ENCODE measurements at regions not wholly inside any gene's neighbourhood (a gene's known extent, or its start where the extent isn't known, plus 50 kb on each side); places are given as distances from the start of the nearest gene placed in this dataset.
A peak's percentile ranks its signal among the peaks of the same experiment; 100 is the strongest.

- DNase-seq: no peak
- Mint-ChIP-seq H3K4me3 (no peak overlapping the region), H3K4me1 (no peaks in the 10 kb centered on the region), H3K27me3 (no peaks in the 10 kb centered on the region), H3K27ac (no peak overlapping the region), H3K9me3 (no peaks in the 10 kb centered on the region)
- no peak for ATAC-seq
Measured at GRCh38 chr13:79806821-79807220, 325.9 kb downstream of the NDFIP2 start.

GRCh38 chr13:79805317-79805716, 324.4 kb downstream of the NDFIP2 start:
- Mint-ChIP-seq H3K27ac (no peak overlapping the region), H3K9me3 (no peaks in the 10 kb centered on the region), H3K4me1 (no peaks in the 10 kb centered on the region), H3K4me3 (no peak overlapping the region), H3K27me3 (no peaks in the 10 kb centered on the region)
- no peak for DNase-seq
- no peak for ATAC-seq

GRCh38 chr13:79803989-79804388, 323.0 kb downstream of the NDFIP2 start:
- no peaks in the 10 kb centered on the region for H3K9me3 Mint-ChIP-seq
- no peak for ATAC-seq
- no peaks in the 10 kb centered on the region for H3K27me3 Mint-ChIP-seq
- DNase-seq: no peak
- no peaks in the 10 kb centered on the region for H3K4me1 Mint-ChIP-seq
- H3K4me3 Mint-ChIP-seq: no peak overlapping the region
- no peak overlapping the region for H3K27ac Mint-ChIP-seq

- H3K27ac Mint-ChIP-seq: no peak overlapping the region
Measured at GRCh38 chr13:79803296-79803695, 322.3 kb downstream of the NDFIP2 start.

GRCh38 chr13:79802389-79803085, 321.6 kb downstream of the NDFIP2 start:
- Mint-ChIP-seq H3K4me1 (no peaks in the 10 kb centered on the region), H3K27ac (no peak overlapping the region), H3K9me3 (no peaks in the 10 kb centered on the region), H3K27me3 (no peaks in the 10 kb centered on the region), H3K4me3 (no peak overlapping the region)
- no peak for ATAC-seq
- no peak for DNase-seq

More at GRCh38 chr13:79803296-79803695, 322.3 kb downstream of the NDFIP2 start:
- H3K4me1 Mint-ChIP-seq: no peaks in the 10 kb centered on the region
- H3K27me3 Mint-ChIP-seq: no peaks in the 10 kb centered on the region
- H3K9me3 Mint-ChIP-seq: no peaks in the 10 kb centered on the region
- no peak for DNase-seq
- no peak for ATAC-seq
- no peak overlapping the region for H3K4me3 Mint-ChIP-seq

GRCh38 chr13:79799059-79799867, 318.3 kb downstream of the NDFIP2 start:
- no peak for DNase-seq
- H3K4me3 Mint-ChIP-seq: no peak overlapping the region
- ATAC-seq: no peak
- H3K9me3 Mint-ChIP-seq: no peaks in the 10 kb centered on the region
- no peak overlapping the region for H3K27ac Mint-ChIP-seq
- H3K27me3 Mint-ChIP-seq: no peaks in the 10 kb centered on the region
- H3K4me1 Mint-ChIP-seq: no peaks in the 10 kb centered on the region

GRCh38 chr13:79796136-79796535, 315.2 kb downstream of the NDFIP2 start:
- H3K4me3 Mint-ChIP-seq: no peak overlapping the region
- no peaks in the 10 kb centered on the region for H3K27me3 Mint-ChIP-seq
- no peak for ATAC-seq
- no peaks in the 10 kb centered on the region for H3K9me3 Mint-ChIP-seq
- H3K27ac Mint-ChIP-seq: no peak overlapping the region
- no peak for DNase-seq
- no peaks in the 10 kb centered on the region for H3K4me1 Mint-ChIP-seq

- ATAC-seq (no peak), DNase-seq (no peak)
- no peaks in the 10 kb centered on the region for H3K27me3 Mint-ChIP-seq
Measured at GRCh38 chr13:79794931-79795330, 314.0 kb downstream of the NDFIP2 start.

GRCh38 chr13:79792716-79793115, 311.8 kb downstream of the NDFIP2 start:
- DNase-seq: no peak
- no peak for ATAC-seq
- Mint-ChIP-seq H3K9me3 (no peaks in the 10 kb centered on the region), H3K4me3 (no peak overlapping the region), H3K4me1 (no peaks in the 10 kb centered on the region), H3K27ac (no peak overlapping the region), H3K27me3 (no peaks in the 10 kb centered on the region)

More at GRCh38 chr13:79794931-79795330, 314.0 kb downstream of the NDFIP2 start:
- Mint-ChIP-seq H3K9me3 (no peaks in the 10 kb centered on the region), H3K4me3 (no peak overlapping the region), H3K27ac (no peak overlapping the region), H3K4me1 (no peaks in the 10 kb centered on the region)

GRCh38 chr13:79791471-79792042, 310.6 kb downstream of the NDFIP2 start:
- Mint-ChIP-seq H3K27ac (no peak overlapping the region), H3K9me3 (no peaks in the 10 kb centered on the region), H3K4me1 (no peaks in the 10 kb centered on the region), H3K27me3 (no peaks in the 10 kb centered on the region), H3K4me3 (no peak overlapping the region)
- no peak for DNase-seq
- peak; percentile 29 for ATAC-seq

GRCh38 chr13:79786176-79786575, 305.2 kb downstream of the NDFIP2 start:
- H3K27me3 Mint-ChIP-seq: no peaks in the 10 kb centered on the region
- ATAC-seq (no peak), DNase-seq (no peak)
- H3K27ac Mint-ChIP-seq: no peak overlapping the region
- H3K4me3 Mint-ChIP-seq: no peak overlapping the region
- H3K9me3 Mint-ChIP-seq: no peaks in the 10 kb centered on the region
- H3K4me1 Mint-ChIP-seq: no peaks in the 10 kb centered on the region

- no peak overlapping the region for H3K27ac Mint-ChIP-seq
- no peaks in the 10 kb centered on the region for H3K4me1 Mint-ChIP-seq
- no peak for DNase-seq
- no peak for ATAC-seq
- no peaks in the 10 kb centered on the region for H3K27me3 Mint-ChIP-seq
- no peaks in the 10 kb centered on the region for H3K9me3 Mint-ChIP-seq
- H3K4me3 Mint-ChIP-seq: no peak overlapping the region
Measured at GRCh38 chr13:79782541-79783205, 301.7 kb downstream of the NDFIP2 start.

GRCh38 chr13:79781829-79782540, 301.0 kb downstream of the NDFIP2 start:
- no peak overlapping the region for H3K4me3 Mint-ChIP-seq
- DNase-seq (no peak), ATAC-seq (no peak)
- H3K27ac Mint-ChIP-seq: no peak overlapping the region
- no peaks in the 10 kb centered on the region for H3K4me1 Mint-ChIP-seq
- H3K9me3 Mint-ChIP-seq: no peaks in the 10 kb centered on the region
- no peaks in the 10 kb centered on the region for H3K27me3 Mint-ChIP-seq

- no peaks in the 10 kb centered on the region for H3K27me3 Mint-ChIP-seq
- H3K4me1 Mint-ChIP-seq: no peaks in the 10 kb centered on the region
- H3K27ac Mint-ChIP-seq: no peak overlapping the region
- DNase-seq: no peak
- no peaks in the 10 kb centered on the region for H3K9me3 Mint-ChIP-seq
- no peak for ATAC-seq
- H3K4me3 Mint-ChIP-seq: no peak overlapping the region
Measured at GRCh38 chr13:79780240-79780639, 299.3 kb downstream of the NDFIP2 start.

- no peak for DNase-seq
- no peak overlapping the region for H3K4me3 Mint-ChIP-seq
Measured at GRCh38 chr13:79779761-79780160, 298.8 kb downstream of the NDFIP2 start.

More at GRCh38 chr13:79779761-79780160, 298.8 kb downstream of the NDFIP2 start:
- Mint-ChIP-seq H3K27me3 (no peaks in the 10 kb centered on the region), H3K9me3 (no peaks in the 10 kb centered on the region), H3K27ac (no peak overlapping the region), H3K4me1 (no peaks in the 10 kb centered on the region)
- ATAC-seq: no peak

Data from stimulated activated naive CD8-positive, alpha-beta T cell treated with anti-CD3 and anti-CD28 coated beads, Interleukin-15, amount 100 ng/mL, for 72 hours (primary cell).